HCT116 (cell line): ENCODE measurements at regions not wholly inside any gene's neighbourhood (a gene's known extent, or its start where the extent isn't known, plus 50 kb on each side); places are given as distances from the start of the nearest gene placed in this dataset.
A peak's percentile ranks its signal among the peaks of the same experiment; 100 is the strongest.

Experiments used
- ATAC-seq: fragments of 200-7000 bp; cut with Tn5 transposase; 2 replicates; pipeline ENCODE4 v1.9.1; 2020; ENCODE audit warnings: mild to moderate bottlenecking, moderate library complexity
- BruUV-seq: library from RNA; stranded (reverse); fragments of 400-500 nt; replicated peaks from 2 replicates; lab custom pipeline; 2021; lab: Mats Ljungman, UMichigan
- CTCF ChIA-PET: fragments of 300-600 bp; sonication (Branson Sonifier 250); formaldehyde crosslinking; loops from one replicate; lab custom pipeline; 2021; ENCODE audit warnings: antibody characterized with exemption; lab: Charles Lee
- POLR2A ChIA-PET: fragments of 300-600, 350-600 bp; sonication (Branson Sonifier 250); formaldehyde crosslinking; loops from one replicate; lab custom pipeline; 2021; ENCODE audit warnings: antibody characterized with exemption; lab: Charles Lee
- RAD21 ChIA-PET, 2 experiments: fragments of 300-600 bp; sonication (Branson Sonifier 250); formaldehyde crosslinking; loops; one replicate each; lab custom pipeline; 2023; ENCODE audit warnings: low total read pairs in 2 of 2; ENCODE audit not compliant: uncharacterized antibody in 2 of 2, unreplicated experiment in 2 of 2, low non-redundant PET in 1 of 2; lab: Charles Lee
- DNase-seq: peaks from one replicate; pipeline ENCODE4 v3.0.0-alpha.2; 2010; ENCODE audit warnings: low read depth, low spot score
- H2AFZ ChIP-seq: fragments of 200-600 bp; shearing (Covaris generic), sonication (generic); 2 replicates; pipeline ENCODE4 v1.6.1; 2017; ENCODE audit warnings: low read depth, mixed run types, mixed read lengths, antibody characterized with exemption, low read length; ENCODE audit not compliant: poor library complexity, severe bottlenecking
- H3K27ac ChIP-seq: 2 replicates; pipeline ENCODE4 v1.5.1; 2012; ENCODE audit warnings: low read depth, low read length
- H3K27me3 ChIP-seq: fragments of 200-600 bp; sonication (generic); 2 replicates; pipeline ENCODE4 v1.6.1; 2016; ENCODE audit warnings: mixed run types, low read length, mixed read lengths; ENCODE audit not compliant: insufficient read depth
- H3K36me3 ChIP-seq, 2 experiments: fragments of 200-500 bp in 1 of 2; fragments of 200-600 bp in 1 of 2; sonication (Bioruptor generic) in 1 of 2; sonication (generic) in 1 of 2; 2 replicates each; pipeline versions ENCODE4 v1.5.1 to v1.6.1; 2014 to 2016; ENCODE audit warnings: low read length in 2 of 2, inconsistent platforms in 1 of 2, mixed read lengths in 1 of 2, mixed run types in 1 of 2; ENCODE audit not compliant: insufficient read depth in 2 of 2, control insufficient read depth in 1 of 2
- H3K4me1 ChIP-seq, 2 experiments: fragments of 200-600 bp in 1 of 2; sonication (generic) in 1 of 2; 2 replicates each; pipeline versions ENCODE4 v1.5.1 to v1.6.1; 2012 to 2017; ENCODE audit warnings: low read length in 2 of 2, inconsistent platforms in 1 of 2, mild to moderate bottlenecking in 1 of 2, mixed read lengths in 1 of 2, mixed run types in 1 of 2, moderate library complexity in 1 of 2; ENCODE audit not compliant: insufficient read depth in 2 of 2, control insufficient read depth in 1 of 2
- H3K4me2 ChIP-seq: fragments of 200-600 bp; sonication (generic); 2 replicates; pipeline ENCODE4 v1.6.1; 2017; ENCODE audit warnings: mixed run types, low read length, mixed read lengths
- H3K4me3 ChIP-seq, 2 experiments: fragments of 200-600 bp in 1 of 2; sonication (generic) in 1 of 2; replicated peaks in 1 of 2; 2 replicates each; pipeline ENCODE4 v1.5.1; 2011 to 2016; ENCODE audit warnings: low read length in 2 of 2, control low read depth in 1 of 2, low read depth in 1 of 2, mild to moderate bottlenecking in 1 of 2, mixed read lengths in 1 of 2, mixed run types in 1 of 2
- H3K79me2 ChIP-seq: fragments of 200-600 bp; sonication (generic); 2 replicates; pipeline ENCODE4 v1.6.1; 2017; ENCODE audit warnings: mild to moderate bottlenecking, mixed run types, low read length, moderate library complexity, mixed read lengths; ENCODE audit not compliant: insufficient read depth
- H3K9ac ChIP-seq: fragments of 200-600 bp; sonication (generic); 2 replicates; pipeline ENCODE4 v1.6.1; 2016; ENCODE audit warnings: low read length, mixed read lengths
- H3K9me2 ChIP-seq: fragments of 200-600 bp; sonication (generic), shearing (Covaris generic); 2 replicates; pipeline ENCODE4 v1.6.1; 2017; ENCODE audit warnings: mixed run types, mild to moderate bottlenecking, moderate library complexity; ENCODE audit not compliant: insufficient read depth
- H3K9me3 ChIP-seq, 2 experiments: fragments of 200-500 bp in 1 of 2; fragments of 200-600 bp in 1 of 2; sonication (Bioruptor generic) in 1 of 2; sonication (generic) in 1 of 2; 2 replicates each; pipeline ENCODE4 v1.6.1; 2014 to 2017; ENCODE audit warnings: low read length in 2 of 2, mixed read lengths in 2 of 2, inconsistent platforms in 1 of 2, low read depth in 1 of 2, mild to moderate bottlenecking in 1 of 2, mixed run types in 1 of 2, moderate library complexity in 1 of 2; ENCODE audit not compliant: control insufficient read depth in 1 of 2, insufficient read depth in 1 of 2
- H4K20me1 ChIP-seq: fragments of 200-600 bp; sonication (generic), shearing (Covaris generic); 2 replicates; pipeline ENCODE4 v1.6.1; 2017; ENCODE audit warnings: mixed run types, mild to moderate bottlenecking, moderate library complexity; ENCODE audit not compliant: insufficient read depth
- ATF3 ChIP-seq: IDR thresholded peaks from 2 replicates; pipeline ENCODE4 v1.6.1; 2012
- CEBPB ChIP-seq: IDR thresholded peaks from 2 replicates; pipeline ENCODE4 v1.6.1; 2012; ENCODE audit warnings: low read depth
- EZH2phosphoT487 ChIP-seq: fragments of 200-600 bp; IDR thresholded peaks from 2 replicates; pipeline ENCODE4 v1.6.1; 2018; ENCODE audit warnings: antibody characterized with exemption, borderline replicate concordance
- FOSL1 ChIP-seq: IDR thresholded peaks from 2 replicates; pipeline ENCODE4 v1.6.1; 2012; ENCODE audit warnings: low read depth
- POLR2AphosphoS5 ChIP-seq: IDR thresholded peaks from 2 replicates; pipeline ENCODE4 v1.6.1; 2011; ENCODE audit warnings: mild to moderate bottlenecking, low read depth, low read length, moderate library complexity
- SIN3A ChIP-seq: IDR thresholded peaks from 2 replicates; pipeline ENCODE4 v1.6.1; 2012; ENCODE audit warnings: low read depth
- SP1 ChIP-seq: IDR thresholded peaks from 2 replicates; pipeline ENCODE4 v1.6.1; 2012; ENCODE audit warnings: low read depth
- SRF ChIP-seq: IDR thresholded peaks from 2 replicates; pipeline ENCODE4 v1.6.1; 2012; ENCODE audit warnings: low read depth
- TCF7L2 ChIP-seq: IDR thresholded peaks from 2 replicates; pipeline ENCODE4 v1.7.0; 2011; ENCODE audit warnings: borderline replicate concordance, inconsistent platforms; ENCODE audit not compliant: insufficient read depth, insufficient read length; ENCODE audit errors: extremely low read depth
- YY1 ChIP-seq: IDR thresholded peaks from 2 replicates; pipeline ENCODE4 v1.6.1; 2011; ENCODE audit warnings: low read length, low read depth, moderate library complexity, mild to moderate bottlenecking; ENCODE audit not compliant: insufficient replicate concordance; ENCODE audit errors: extremely low read depth
- ZFX ChIP-seq: fragments of 450-650 bp; IDR thresholded peaks from 2 replicates; pipeline ENCODE4 v1.6.1; 2017
- ZNF274 ChIP-seq: fragments of 200-500 bp; sonication (Bioruptor generic); IDR thresholded peaks from 2 replicates; pipeline ENCODE4 v1.6.1; 2014; ENCODE audit warnings: mild to moderate bottlenecking, low read depth, low read length, inconsistent platforms
- intact Hi-C: fragments of 100-400 bp; cut with micrococcal nuclease; formaldehyde crosslinking; loops from 2 replicates; pipeline ENCODE4 v1.10.0; 2022
- TF ChIP-seq, protein P1 (sequence below), 3 experiments: fragments of 200-600 bp in 1 of 3; sonication (generic) in 1 of 3; IDR thresholded peaks in 2 of 3; conservative IDR thresholded peaks in 1 of 3; 2 replicates each; pipeline ENCODE4 v1.5.1; 2012 to 2017; ENCODE audit warnings: low read depth in 2 of 3, low read length in 2 of 3, antibody characterized with exemption in 1 of 3, borderline replicate concordance in 1 of 3, control low read depth in 1 of 3, mild to moderate bottlenecking in 1 of 3, mixed read lengths in 1 of 3, mixed run types in 1 of 3, moderate library complexity in 1 of 3; ENCODE audit not compliant: insufficient read depth in 1 of 3

GRCh38 chr3:190192087-190192486 lies 71.4 kb upstream of the P3H2 start:
- no peak for TF ChIP-seq YY1
- TF ChIP-seq, protein P1, sequence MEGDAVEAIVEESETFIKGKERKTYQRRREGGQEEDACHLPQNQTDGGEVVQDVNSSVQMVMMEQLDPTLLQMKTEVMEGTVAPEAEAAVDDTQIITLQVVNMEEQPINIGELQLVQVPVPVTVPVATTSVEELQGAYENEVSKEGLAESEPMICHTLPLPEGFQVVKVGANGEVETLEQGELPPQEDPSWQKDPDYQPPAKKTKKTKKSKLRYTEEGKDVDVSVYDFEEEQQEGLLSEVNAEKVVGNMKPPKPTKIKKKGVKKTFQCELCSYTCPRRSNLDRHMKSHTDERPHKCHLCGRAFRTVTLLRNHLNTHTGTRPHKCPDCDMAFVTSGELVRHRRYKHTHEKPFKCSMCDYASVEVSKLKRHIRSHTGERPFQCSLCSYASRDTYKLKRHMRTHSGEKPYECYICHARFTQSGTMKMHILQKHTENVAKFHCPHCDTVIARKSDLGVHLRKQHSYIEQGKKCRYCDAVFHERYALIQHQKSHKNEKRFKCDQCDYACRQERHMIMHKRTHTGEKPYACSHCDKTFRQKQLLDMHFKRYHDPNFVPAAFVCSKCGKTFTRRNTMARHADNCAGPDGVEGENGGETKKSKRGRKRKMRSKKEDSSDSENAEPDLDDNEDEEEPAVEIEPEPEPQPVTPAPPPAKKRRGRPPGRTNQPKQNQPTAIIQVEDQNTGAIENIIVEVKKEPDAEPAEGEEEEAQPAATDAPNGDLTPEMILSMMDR (IDR thresholded peaks at IDR 0.05 in 2 of 3, conservative IDR thresholded peaks at IDR 0.05 in 1 of 3; ENCODE audit: borderline replicate concordance in 1 of 3, insufficient read depth in 1 of 3, low read depth in 2 of 3, low read length in 2 of 3): no peak
- TF ChIP-seq SP1: no peak
- no peak for TF ChIP-seq POLR2AphosphoS5
- TF ChIP-seq SRF: no peak
- no peak for TF ChIP-seq TCF7L2
- TF ChIP-seq FOSL1: no peak
- TF ChIP-seq CEBPB: no peak
- TF ChIP-seq EZH2phosphoT487: no peak
- no peak for TF ChIP-seq ZFX
- TF ChIP-seq ATF3: no peak
- TF ChIP-seq ZNF274: no peak
- TF ChIP-seq SIN3A: no peak

More at GRCh38 chr3:190192087-190192486, 71.4 kb upstream of the P3H2 start:
- RAD21 ChIA-PET: interaction anchor here in 1 of 2 experiments (1.0 kb wide), 1 partner anchor 8 kb away, joined by 3 read pairs; no protein-coding TSS in a partner anchor
- H3K4me2 ChIP-seq: no peak overlapping the region
- no peaks in the 10 kb centered on the region for H3K4me1 ChIP-seq
- POLR2A ChIA-PET: no interaction called here
- H3K79me2 ChIP-seq: no peaks in the 10 kb centered on the region
- CTCF ChIA-PET: no interaction called here
- H3K9ac ChIP-seq: no peak overlapping the region
- H3K27me3 ChIP-seq: no peaks in the 10 kb centered on the region
- no peaks in the 10 kb centered on the region for H4K20me1 ChIP-seq
- H2AFZ ChIP-seq: peak overlapping the region; percentile 40
- no peaks in the 10 kb centered on the region for H3K36me3 ChIP-seq
- no peak overlapping the region for H3K27ac ChIP-seq
- no peaks in the 10 kb centered on the region for H3K9me3 ChIP-seq
- BruUV-seq: no TSS peak
- ATAC-seq: no peak
- no peaks in the 10 kb centered on the region for H3K9me2 ChIP-seq
- no peak overlapping the region for H3K4me3 ChIP-seq
- intact Hi-C loops: no loop called here
- DNase-seq: no peak
